ENCODE measurements at regions not wholly inside any gene's neighbourhood (a gene's known extent, or its start where the extent isn't known, plus 50 kb on each side); places are given as distances from the start of the nearest gene placed in this dataset.
A peak's percentile ranks its signal among the peaks of the same experiment; 100 is the strongest.

- peak; percentile 23 for FAIRE-seq
Observed at GRCh38 chr13:110032969-110033368, 246.6 kb upstream of the IRS2 start.

DNA sequence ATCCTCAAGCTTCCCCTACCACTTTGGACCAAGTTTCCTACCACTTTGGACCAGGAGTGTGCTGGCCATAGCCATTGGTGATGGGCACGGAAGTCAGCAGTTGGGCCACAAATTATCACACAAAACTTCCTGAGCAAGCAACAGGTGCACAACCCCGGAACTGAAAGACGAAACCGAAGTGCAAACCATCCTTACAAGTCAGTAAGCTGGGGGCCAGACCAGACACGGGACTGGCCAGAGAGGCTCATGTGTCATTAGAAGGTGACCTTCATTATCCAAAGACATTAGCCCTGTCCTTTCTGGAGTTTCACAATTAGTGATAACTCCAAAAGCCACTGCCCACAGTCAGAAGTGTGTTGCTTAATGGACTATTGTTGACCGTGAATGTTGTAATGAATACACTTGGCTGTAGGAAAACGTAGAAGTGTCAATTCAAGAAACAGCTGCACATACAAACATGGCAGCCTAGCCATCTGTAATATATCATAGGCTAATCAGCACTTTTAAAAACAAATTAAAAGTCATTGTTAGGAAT lies 244.1 kb upstream of the IRS2 start:
- FAIRE-seq (peak; percentile 41), DNase-seq (ENCODE audit: insufficient read length, low spot score) (no peak)
- TF ChIP-seq POLR2A (IDR thresholded peaks at IDR 0.05; ENCODE audit: low read depth, low read length), result no peak

More at GRCh38 chr13:110032969-110033368, 246.6 kb upstream of the IRS2 start:
- TF ChIP-seq POLR2A (IDR thresholded peaks at IDR 0.05; ENCODE audit: low read depth, low read length), result no peak
- DNase-seq (ENCODE audit: insufficient read length, low spot score), result no peak

GRCh38 chr13:110028838-110029621 lies 242.6 kb upstream of the IRS2 start:
- TF ChIP-seq POLR2A (IDR thresholded peaks at IDR 0.05; ENCODE audit: low read depth, low read length), result no peak
- DNase-seq (ENCODE audit: insufficient read length, low spot score) (no peak), FAIRE-seq (peak; percentile 61)

GRCh38 chr13:110028311-110028710 lies 241.9 kb upstream of the IRS2 start:
- no peak for TF ChIP-seq POLR2A (IDR thresholded peaks at IDR 0.05; ENCODE audit: low read depth, low read length)
- DNase-seq (ENCODE audit: insufficient read length, low spot score) (no peak), FAIRE-seq (no peak)

DNA sequence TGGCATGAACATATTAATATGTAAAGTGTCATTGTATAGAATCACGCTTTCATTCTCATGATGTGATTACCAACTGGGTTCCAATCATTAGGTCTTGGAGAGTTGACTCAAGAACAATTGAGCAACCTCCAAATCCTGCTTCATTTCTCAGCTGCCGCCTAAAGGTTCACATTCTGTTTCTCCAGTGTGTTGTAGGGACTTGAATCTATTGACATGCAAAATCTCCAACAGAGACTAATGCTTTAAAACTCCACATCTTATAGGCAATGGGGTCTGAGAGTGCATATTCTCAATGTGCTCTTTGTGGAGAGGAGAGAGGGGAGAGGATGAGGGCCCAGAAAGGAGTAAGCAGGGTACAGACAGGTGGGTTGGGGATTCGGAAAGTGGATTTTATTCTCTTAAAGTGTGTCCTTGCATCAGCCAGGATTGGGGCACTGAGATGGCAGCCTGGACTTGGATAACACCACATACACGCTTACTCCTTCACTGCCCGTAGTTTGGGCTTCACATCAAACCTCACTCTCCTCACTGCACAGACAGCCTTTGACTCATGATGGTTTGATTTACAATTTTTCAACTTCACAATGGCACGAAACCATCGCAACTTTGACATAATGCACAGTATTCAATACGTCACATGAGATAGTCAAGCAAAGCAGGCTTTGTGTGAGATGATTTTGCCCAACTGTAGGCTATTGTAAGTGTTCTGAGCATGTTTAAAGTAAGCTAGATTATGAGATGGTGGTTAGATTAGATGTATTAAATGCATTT lies 241.3 kb upstream of the IRS2 start:
- FAIRE-seq (peak; percentile 69), DNase-seq (ENCODE audit: insufficient read length, low spot score) (no peak)
- no peak for TF ChIP-seq POLR2A (IDR thresholded peaks at IDR 0.05; ENCODE audit: low read depth, low read length)

GRCh38 chr13:110024645-110024980 lies 238.2 kb upstream of the IRS2 start:
- TF ChIP-seq POLR2A (IDR thresholded peaks at IDR 0.05; ENCODE audit: low read depth, low read length), result no peak
- DNase-seq (ENCODE audit: insufficient read length, low spot score) (no peak), FAIRE-seq (peak; percentile 20)

DNA sequence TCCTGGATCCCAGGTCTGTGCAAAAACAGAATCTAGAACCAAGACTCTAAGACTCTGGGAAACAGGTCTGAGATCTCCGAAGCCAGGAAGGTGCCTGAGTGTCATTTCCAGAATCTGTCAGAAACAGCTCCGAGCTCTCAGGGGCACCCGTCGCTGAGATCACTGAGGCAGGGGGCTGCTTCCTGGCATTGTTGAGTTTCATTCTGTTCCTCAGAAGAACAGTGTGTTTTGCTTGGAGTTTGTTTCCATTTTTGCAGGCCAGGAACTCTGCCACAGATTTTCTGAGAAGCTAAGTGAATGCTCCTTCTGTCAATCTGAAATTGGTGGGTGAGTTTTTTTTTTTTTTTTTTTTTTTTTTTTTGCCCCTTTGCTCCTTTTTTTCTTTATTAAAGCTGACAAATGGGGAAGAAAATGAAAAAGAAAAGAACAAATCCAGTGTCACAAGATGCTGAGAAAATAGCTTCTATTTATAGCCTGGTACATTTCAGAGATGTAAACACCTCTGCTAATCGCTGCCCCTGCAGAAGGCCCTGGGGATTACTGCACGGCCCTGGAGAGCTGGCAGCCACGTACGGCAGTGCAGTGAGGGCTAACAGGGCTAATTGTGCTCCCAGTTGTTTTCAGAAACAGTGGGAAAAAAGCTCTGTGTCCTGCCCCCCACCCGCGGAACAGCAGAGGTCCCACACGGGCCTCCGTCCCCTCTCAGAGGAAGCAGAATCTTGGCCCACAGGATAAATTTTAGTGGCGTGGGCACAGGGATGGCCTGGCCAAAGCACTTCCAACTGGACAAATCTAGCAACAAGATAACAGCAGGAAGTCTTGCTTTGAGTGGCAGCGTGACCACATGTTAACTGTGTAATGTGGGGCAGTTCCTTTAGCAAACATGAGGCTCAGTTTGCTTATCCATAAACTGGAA lies 237.6 kb upstream of the IRS2 start:
- TF ChIP-seq POLR2A (IDR thresholded peaks at IDR 0.05; ENCODE audit: low read depth, low read length), result no peak
- no peak for DNase-seq (ENCODE audit: insufficient read length, low spot score)
- peak; percentile 38 for FAIRE-seq

DNA sequence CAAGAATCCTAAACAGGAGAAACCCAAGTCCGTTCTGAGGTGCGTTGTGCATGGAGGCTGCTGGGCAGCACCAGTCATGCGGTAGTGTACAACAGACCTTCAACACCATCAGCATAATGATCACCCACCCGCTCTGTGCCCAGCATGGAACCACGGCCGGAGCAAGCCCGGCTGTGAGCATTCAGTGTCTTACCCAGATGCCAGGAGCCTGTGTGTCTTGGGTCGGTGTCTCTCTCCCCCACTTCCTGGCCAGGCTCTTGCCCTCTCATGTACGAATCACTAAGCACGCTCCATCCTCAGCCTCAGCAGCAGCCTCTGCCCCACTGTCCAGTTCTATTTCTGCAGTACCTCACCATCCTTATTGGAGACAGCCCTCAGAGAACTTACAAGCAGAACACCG lies 231.6 kb upstream of the IRS2 start:
- FAIRE-seq, result no peak
- 0 out of 2 replicates have a peak, but pooled peaks have one; percentile 6 for TF ChIP-seq POLR2A (IDR thresholded peaks at IDR 0.05; ENCODE audit: low read depth, low read length)
- DNase-seq (ENCODE audit: insufficient read length, low spot score), result peak; percentile 67

DNA sequence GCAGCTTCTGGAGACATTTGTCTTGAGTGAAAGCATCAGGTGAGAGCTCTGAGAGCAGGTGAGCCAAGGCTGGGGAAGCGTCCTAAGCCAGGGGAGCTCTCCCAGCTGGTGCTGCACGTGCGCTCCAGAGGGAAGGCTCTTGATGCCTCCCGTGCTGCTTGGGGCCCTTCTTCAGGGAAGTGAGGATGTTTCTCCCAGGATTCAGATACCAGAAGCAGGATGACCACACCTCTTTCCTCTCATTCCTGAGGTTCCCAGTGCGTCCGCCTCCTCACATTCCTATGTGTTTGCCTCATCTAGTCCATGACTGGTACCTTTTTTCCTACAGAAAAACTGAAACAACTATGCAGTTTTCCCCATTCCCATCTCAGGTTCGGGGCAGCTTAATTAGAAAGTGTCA lies 231.0 kb upstream of the IRS2 start:
- FAIRE-seq (peak; percentile 100), DNase-seq (ENCODE audit: insufficient read length, low spot score) (peak; percentile 89)
- TF ChIP-seq POLR2A (IDR thresholded peaks at IDR 0.05; ENCODE audit: low read depth, low read length), result peak; percentile 37; the same call in 1 of the 2 replicates

- no peak for FAIRE-seq
- no peak for TF ChIP-seq POLR2A (IDR thresholded peaks at IDR 0.05; ENCODE audit: low read depth, low read length)
Observed at GRCh38 chr13:110015253-110015652, 228.9 kb upstream of the IRS2 start.

GRCh38 chr13:110014719-110015118 lies 228.3 kb upstream of the IRS2 start:
- FAIRE-seq (no peak), DNase-seq (ENCODE audit: insufficient read length, low spot score) (no peak)
- no peak for TF ChIP-seq POLR2A (IDR thresholded peaks at IDR 0.05; ENCODE audit: low read depth, low read length)

More at GRCh38 chr13:110015253-110015652, 228.9 kb upstream of the IRS2 start:
- DNase-seq (ENCODE audit: insufficient read length, low spot score), result no peak

- FAIRE-seq, result peak; percentile 99
- peak; percentile 50 for DNase-seq (ENCODE audit: insufficient read length, low spot score)
- no peak for TF ChIP-seq POLR2A (IDR thresholded peaks at IDR 0.05; ENCODE audit: low read depth, low read length)
Observed at GRCh38 chr13:110012102-110012739, 225.8 kb upstream of the IRS2 start.
